ENCODE measurements at regions not wholly inside any gene's neighbourhood (a gene's known extent, or its start where the extent isn't known, plus 50 kb on each side); places are given as distances from the start of the nearest gene placed in this dataset.

- H3K27ac ChIP-seq: no peak overlapping the region
- H3K4me1 ChIP-seq (ENCODE audit: insufficient read depth): peaks cover 6% of the 10 kb centered on the region
- no peaks in the 10 kb centered on the region for H3K36me3 ChIP-seq
- no peaks in the 10 kb centered on the region for H3K9me3 ChIP-seq
- WGBS, 3 donors: 57 to 63% (median 60%) methylated on average over 5 of the region's 5 CpGs
- intact Hi-C loops (cut with DNase I): no loop called here
- no peak overlapping the region for H3K4me3 ChIP-seq
- TF ChIP-seq EP300 (IDR thresholded peaks at IDR 0.05) (no peak), POLR2A (IDR thresholded peaks at IDR 0.05) (no peak)
- TF ChIP-seq, protein P1, sequence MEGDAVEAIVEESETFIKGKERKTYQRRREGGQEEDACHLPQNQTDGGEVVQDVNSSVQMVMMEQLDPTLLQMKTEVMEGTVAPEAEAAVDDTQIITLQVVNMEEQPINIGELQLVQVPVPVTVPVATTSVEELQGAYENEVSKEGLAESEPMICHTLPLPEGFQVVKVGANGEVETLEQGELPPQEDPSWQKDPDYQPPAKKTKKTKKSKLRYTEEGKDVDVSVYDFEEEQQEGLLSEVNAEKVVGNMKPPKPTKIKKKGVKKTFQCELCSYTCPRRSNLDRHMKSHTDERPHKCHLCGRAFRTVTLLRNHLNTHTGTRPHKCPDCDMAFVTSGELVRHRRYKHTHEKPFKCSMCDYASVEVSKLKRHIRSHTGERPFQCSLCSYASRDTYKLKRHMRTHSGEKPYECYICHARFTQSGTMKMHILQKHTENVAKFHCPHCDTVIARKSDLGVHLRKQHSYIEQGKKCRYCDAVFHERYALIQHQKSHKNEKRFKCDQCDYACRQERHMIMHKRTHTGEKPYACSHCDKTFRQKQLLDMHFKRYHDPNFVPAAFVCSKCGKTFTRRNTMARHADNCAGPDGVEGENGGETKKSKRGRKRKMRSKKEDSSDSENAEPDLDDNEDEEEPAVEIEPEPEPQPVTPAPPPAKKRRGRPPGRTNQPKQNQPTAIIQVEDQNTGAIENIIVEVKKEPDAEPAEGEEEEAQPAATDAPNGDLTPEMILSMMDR (IDR thresholded peaks at IDR 0.05): no peak
- DNase-seq: no peak
- no peaks in the 10 kb centered on the region for H3K27me3 ChIP-seq
These were observed 77.0 kb upstream of the NCAM1 start for GRCh38 chr11:112884012-112884767.

GRCh38 chr11:112885744-112886433 lies 75.3 kb upstream of the NCAM1 start:
- no peaks in the 10 kb centered on the region for H3K36me3 ChIP-seq
- no peak for DNase-seq
- H3K9me3 ChIP-seq: no peaks in the 10 kb centered on the region
- no peak overlapping the region for H3K4me3 ChIP-seq
- no peak overlapping the region for H3K27ac ChIP-seq
- no peaks in the 10 kb centered on the region for H3K27me3 ChIP-seq
- intact Hi-C loops (cut with DNase I): no loop called here
- TF ChIP-seq EP300 (IDR thresholded peaks at IDR 0.05): no peak
- 85 to 95% (median 88%) methylated on average over 7 of the region's 7 CpGs for WGBS, 3 donors
- peaks cover 6% of the 10 kb centered on the region for H3K4me1 ChIP-seq (ENCODE audit: insufficient read depth)

DNA sequence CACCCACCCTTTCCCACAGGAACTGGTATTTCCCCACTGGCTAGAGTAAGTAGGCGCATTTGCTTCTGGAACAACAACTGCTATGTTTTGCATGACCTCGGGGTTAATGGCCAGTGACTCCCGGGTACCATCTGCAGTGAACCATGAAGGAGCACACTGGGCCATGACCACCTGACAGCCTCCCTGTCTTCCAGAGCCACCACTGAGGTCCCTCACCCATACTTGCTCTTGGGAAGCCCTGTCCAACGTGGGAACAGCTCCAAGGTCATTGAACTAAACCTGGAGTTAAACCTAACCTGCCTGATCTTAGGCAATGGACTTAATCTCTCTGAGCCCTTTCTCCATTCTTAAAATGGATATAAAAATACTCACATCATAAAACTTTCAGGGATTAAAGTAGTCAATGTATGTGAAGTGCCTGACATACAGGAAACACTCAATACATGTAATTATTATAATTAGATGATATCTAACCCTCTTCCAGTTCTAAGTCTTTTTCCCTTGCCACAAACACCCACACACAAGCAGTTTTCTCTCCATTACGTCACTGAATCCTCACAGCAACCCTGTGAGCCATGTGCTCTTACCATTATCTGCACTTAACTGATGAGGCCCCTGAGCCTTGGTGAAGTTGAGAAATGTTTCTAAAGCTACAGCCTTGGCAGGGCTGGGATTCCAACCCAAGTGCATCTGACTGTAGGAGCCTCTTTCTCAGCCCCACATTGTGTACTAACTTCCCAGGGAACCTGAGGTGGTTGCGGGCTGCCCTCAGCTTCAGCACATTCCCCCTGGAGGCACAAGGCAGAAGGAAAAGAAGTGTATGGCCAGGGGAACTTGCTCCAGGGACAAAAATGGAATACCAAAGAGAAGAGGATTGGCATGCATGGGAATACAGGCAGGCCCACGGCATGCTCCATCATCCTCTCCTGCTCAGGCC lies 74.5 kb upstream of the NCAM1 start:
- Histone ChIP-seq H3K9me3 (no peaks in the 10 kb centered on the region), H3K4me3 (no peak overlapping the region)
- WGBS, 3 donors: 76 to 80% (median 79%) methylated on average over 7 of the region's 7 CpGs

GRCh38 chr11:112889446-112889845 lies 71.8 kb upstream of the NCAM1 start:
- H3K36me3 ChIP-seq: no peaks in the 10 kb centered on the region
- intact Hi-C loops (cut with DNase I): no loop called here
- 87 to 98% (median 95%) methylated on average over 3 of the region's 3 CpGs for WGBS, 3 donors
- no peak for DNase-seq
- no peak overlapping the region for H3K4me3 ChIP-seq
- no peaks in the 10 kb centered on the region for H3K9me3 ChIP-seq
- TF ChIP-seq, protein P1 (IDR thresholded peaks at IDR 0.05): no peak
- TF ChIP-seq POLR2A (IDR thresholded peaks at IDR 0.05) (no peak), EP300 (IDR thresholded peaks at IDR 0.05) (no peak)
- H3K27me3 ChIP-seq: no peaks in the 10 kb centered on the region
- H3K27ac ChIP-seq: no peak overlapping the region
- no peaks in the 10 kb centered on the region for H3K4me1 ChIP-seq (ENCODE audit: insufficient read depth)

More for the DNA sequence above, 74.5 kb upstream of the NCAM1 start:
- Histone ChIP-seq H3K27me3 (no peaks in the 10 kb centered on the region), H3K27ac (no peak overlapping the region), H3K36me3 (no peaks in the 10 kb centered on the region), H3K4me1 (ENCODE audit: insufficient read depth) (peaks cover 3% of the 10 kb centered on the region)
- no peak for DNase-seq
- TF ChIP-seq POLR2A (IDR thresholded peaks at IDR 0.05) (no peak), EP300 (IDR thresholded peaks at IDR 0.05) (no peak)
- TF ChIP-seq, protein P1 (IDR thresholded peaks at IDR 0.05): no peak
- intact Hi-C loops (cut with DNase I): no loop called here

Data from ovary (tissue), 7 donors.